ENCODE measurements at regions not wholly inside any gene's neighbourhood (a gene's known extent, or its start where the extent isn't known, plus 50 kb on each side); places are given as distances from the start of the nearest gene placed in this dataset.

DNA sequence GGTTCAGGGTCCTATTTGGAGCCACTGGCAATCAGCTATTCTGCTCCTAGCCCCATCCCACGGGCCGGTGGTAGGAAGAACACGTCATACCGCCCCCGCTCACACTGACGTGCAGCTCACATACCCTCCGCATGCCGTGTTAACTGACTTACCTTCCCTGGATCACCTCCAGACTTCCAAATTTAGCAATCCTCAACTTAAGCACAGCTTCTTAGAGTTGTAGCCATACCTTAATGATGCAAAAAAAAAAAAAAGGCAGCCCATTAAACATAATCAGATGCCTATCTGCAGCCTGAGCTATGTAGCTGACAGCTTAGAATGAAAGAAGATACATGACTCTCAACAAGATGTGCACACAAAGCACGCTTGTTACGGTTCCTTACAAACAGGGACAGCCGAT, 93.0 kb downstream of the IRX2 start:
- DNase-seq (ENCODE audit: low spot score), result no peak

DNA sequence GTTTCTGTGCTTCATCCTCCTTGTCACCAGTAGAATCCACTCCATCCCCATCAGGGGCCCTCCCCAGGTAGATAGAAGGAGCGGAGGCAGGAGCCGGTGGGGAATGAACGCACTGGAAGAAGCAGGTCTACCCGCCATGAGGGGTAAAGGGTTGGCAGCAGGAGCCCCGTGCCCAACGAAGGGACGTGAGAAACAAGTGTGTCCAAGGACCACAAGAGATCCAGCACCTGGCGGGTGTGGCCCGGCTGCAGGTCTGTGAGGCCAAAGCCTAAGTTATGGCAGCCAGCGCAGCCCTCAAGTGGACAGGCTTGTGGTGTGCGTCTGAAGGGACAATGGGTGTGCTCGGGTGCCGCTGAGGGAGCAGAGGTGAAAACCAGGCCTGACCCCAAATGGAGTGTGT, 94.3 kb downstream of the IRX2 start:
- no peak for DNase-seq (ENCODE audit: low spot score)

DNA sequence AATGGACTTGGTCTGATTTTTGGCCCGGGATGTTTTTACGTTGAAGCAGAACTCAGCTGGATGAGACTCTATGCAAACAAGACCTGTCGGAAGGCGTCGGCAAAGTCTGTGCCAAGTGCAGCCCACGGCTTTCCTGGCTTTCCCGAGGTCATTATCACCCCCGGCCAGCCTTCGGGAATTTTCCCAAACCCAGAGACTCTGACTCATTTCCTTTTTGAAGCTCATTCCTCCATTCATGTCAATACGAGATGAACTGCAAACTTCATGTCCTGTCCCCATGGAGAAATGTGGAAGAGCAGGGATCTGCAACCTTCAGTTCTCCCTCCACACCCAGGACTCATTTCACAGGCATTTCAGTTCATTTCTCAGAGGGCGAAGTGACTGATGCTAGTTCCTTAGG, 95.3 kb downstream of the IRX2 start:
- DNase-seq (ENCODE audit: low spot score), result no peak

DNA sequence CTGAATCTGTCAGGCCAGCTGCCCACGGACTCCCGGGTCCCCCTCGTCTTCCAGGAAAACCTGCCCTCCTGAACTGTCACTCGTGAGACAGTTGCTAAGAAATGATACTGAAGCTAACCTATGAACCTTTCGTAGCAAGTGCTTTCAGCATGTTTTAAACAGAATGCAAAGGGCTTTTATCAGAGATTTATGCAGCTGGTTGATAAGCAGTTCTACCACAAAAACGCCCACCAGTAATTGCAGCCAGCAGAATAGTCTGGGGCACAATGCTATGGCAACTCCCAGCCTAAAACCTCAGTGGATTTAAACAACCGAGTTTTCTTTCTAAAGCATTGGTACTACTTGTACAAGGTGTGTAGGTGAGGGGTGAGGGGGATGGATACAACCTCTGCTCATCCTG, 97.5 kb downstream of the IRX2 start:
- DNase-seq (ENCODE audit: low spot score), result no peak

DNA sequence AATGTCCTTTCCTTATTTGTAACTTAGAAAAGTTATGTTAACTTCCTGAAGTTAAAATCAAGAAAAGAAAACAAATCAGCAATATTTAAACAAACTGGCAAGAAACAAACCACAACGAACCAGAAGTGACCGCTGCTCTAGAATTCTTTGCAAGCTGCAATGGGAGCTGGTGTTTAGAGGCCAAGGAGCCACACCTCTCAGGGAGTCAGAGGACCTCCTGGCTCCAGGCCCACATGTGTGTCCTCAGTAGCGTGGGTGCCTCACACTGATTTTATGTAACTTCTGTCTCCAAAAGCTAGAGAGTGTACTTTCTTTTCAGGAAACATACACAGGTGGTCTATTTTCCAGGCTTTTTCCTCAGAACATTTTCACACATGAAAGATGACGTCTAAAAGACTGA, 100.4 kb downstream of the IRX2 start:
- no peak for DNase-seq (ENCODE audit: low spot score)

DNA sequence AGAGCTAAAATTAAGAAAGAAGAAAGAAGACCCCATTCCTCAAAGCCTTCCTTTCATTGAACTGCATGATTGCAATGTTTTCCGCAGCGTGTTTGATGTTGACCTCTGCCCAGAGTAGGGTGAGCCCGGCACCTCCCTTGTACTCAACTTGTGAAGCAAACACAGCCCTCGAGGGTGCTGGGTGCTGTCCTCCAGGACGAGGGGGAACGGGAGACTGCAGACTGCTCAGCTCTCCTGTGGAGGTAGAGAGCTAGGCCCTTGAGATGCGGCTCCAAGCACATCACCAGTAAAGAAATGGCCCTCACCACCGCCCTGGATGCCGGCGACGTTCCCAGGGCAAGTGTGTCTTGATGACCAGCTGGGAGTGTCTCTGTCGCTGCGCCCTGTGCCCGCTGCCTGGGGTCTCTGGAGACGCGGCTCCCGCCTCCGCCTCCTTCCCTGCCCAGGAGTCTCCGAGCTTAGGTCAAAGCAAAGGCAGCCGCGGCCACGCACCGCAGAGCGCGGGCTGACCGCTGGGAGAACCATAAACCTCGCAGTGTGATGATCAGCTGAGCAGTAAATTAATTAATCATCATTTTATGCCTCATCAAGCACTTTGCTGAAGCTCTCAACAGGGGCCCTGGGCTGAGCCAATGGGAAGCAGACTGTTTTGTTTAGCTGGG, 108.7 kb downstream of the IRX2 start:
- no peak for DNase-seq (ENCODE audit: low spot score)

DNA sequence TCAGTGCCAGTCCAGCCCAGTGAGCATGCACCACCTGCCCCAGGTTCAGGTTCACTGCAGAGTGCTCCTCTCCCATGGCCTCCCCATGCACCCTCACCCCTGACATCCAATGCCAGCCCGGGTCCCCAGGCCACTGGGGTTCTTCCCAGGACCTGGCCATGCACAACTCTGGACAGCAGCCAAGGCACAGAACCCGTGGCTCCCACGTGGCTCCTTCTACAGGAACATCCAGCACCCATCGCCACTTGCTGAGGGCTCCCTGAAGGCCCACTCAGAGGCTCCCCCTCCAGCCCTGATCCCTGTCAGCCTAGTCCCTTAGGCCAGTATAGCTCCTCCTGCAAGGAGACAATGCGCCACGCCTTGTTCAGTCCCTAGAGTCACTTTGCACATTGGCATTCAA, 110.8 kb downstream of the IRX2 start:
- DNase-seq (ENCODE audit: low spot score), result no peak

DNA sequence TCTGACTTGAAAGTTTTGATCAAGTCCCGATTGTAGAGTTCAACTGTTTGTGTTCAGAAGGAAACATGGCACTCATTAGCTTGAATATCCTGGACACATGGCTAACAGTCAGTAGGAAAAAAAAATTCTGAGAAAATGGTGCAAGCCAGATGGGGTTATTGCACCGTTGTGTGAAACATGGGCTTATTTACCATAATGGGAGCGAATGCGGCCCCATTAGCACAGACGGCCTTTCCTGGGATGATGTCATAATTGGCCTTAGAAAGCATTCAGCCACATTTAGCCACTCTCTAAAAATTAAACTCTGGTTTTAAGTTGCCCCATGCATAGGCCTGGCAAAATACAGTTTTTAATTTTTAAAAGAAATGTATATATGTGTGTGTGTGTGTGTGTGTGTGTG, 112.1 kb downstream of the IRX2 start:
- no peak for DNase-seq (ENCODE audit: low spot score)

DNA sequence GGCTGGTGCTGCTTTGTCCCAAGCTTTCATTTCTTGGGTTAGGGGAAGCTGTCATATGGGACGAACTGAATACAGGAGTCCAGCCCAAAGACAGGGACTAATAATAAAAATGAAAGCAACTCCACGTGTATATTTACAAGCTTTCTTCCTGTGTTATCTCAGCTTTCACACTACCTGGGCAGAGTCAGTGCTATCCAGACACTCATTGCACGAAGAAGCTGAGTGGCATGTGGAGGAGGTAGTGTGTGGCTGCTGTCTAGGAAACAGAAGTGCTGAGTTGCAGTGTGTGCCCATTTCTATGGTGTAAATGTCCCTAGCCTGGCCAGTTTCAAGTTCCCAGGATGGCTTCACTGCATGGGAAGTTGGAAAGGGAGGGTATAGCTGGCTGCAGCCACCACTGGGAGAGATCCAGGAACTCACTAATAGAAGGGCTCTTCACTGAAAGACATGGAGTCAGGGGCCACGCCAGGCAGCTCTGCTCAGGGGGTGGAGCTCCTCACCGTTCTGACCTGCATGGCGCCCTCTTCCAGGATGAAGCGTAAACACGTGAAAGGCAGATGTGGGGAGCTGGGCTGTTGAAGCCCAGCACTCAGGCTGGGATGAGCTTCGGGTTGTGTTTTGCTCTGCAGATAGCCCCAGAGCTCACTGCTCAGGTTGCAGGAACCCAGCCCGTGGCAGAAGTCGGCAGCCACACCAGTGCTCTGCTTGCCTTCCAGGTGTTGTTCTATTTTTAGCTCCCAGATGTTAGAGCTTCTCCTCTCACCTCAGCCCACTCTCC, 116.9 kb downstream of the IRX2 start:
- DNase-seq (ENCODE audit: low spot score), result no peak

DNA sequence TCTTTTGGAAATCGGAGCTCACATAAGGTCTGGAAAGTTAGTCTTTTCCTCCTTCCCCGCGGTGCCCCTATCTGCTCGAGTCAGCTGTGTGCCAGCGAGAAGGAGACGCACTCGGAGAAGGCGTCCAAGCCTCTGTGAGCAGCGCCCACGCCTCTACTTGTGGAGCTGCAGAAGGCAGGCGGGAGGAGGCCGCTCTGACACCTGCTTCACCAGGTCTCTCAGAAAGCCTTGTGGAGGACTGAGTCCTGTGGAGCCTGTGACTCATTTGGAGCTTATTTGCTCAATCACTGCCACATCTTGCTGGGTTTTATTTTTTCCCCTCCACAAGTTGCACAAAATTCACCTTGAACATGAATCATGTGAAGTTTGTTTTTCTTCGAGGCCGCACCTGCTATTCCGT, 117.5 kb downstream of the IRX2 start:
- DNase-seq (ENCODE audit: low spot score), result no peak

DNA sequence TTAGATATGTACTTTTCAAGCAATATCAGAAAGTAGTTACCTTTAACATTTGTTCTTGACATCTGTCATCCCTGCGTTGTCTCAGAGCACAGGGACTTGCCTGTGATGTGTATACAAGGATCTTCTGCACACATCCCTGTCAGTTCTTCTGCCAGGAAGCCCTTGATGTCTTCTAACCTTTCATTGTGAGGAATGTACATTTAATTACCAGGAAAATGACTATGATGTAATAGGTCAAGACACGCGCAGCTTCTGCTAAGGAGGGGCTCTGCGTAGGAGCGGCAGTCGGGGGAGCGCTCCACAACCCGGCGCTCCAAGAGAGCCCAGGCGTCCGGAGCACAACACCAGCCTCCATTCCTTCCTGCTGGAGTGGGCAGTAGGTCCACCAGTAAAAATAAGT, 119.7 kb downstream of the IRX2 start:
- no peak for DNase-seq (ENCODE audit: low spot score)

DNA sequence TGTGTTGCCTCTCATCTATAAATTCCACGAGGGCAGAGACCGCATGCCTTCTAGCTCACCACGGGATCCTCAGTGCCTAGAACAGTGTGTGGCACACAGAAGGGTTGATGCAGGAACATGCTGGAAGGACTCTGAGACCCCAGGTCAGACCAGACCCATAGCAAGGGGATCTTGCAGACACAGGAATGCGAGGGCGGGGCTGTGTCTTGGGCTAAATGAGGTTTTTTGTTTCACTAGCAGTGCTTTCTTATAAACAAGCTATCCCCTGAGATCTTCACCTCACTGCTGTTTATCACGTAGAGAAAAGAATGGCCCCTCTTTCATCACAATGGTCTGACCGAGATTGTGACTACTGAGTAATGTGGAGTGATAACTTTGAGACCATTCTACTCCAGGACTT, 122.4 kb downstream of the IRX2 start:
- DNase-seq (ENCODE audit: low spot score), result no peak

DNA sequence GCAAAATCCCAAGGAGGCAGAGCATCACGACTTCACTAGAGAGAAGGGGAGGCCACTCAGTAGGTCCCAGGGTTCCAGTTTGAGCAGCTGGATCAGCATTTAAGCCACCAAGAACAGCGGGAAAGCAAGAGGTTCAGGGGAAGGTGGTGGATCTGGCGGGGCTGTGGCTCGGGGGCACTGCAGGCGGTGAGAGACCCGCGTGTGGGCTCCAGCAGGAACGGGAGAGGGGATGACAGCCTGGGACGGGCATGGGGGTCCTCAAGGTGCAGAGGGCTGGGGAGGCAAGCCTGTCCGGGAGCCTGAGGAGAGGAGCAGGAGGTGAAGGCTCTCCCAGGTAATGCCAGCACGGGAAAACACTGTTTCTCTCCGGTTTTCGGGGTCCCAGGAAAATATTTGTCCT, 123.6 kb downstream of the IRX2 start:
- DNase-seq (ENCODE audit: low spot score), result no peak

DNA sequence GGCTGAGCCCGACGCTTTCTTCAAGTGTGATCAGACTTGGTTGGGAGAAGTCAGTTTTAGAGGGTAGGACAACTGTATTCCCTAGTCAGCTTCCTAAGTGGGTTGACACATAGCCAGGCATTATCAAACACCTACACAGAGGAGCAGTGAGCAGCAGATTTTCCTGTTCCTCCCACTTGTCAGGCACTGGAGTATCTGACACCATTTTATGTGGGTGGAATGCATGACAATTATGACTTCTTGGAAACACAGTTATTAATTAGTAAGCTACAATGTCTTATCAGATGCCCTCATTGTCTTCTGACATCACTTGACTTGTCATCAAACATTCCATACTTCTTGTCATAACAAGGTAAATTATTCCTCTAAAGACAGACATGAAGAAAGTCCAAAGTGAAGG, 124.9 kb downstream of the IRX2 start:
- DNase-seq (ENCODE audit: low spot score), result no peak

DNA sequence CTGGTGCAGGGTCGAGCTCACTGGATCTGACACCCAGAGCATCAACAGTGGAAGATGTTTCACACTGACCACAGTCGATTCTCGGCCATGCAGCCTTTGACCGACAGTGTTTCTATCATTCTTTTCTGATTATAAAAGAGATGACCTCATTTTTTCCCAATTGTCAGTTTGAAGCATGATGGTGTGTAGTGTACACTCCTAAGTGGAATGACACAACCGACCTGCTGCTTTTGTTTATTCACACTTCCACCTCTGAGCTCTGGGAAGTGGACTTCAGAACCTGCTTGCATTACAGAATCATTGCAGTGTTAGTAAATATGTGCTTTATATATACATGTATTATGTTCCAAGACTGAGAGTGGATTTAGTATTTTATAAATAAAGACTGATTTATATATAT, 128.6 kb downstream of the IRX2 start:
- no peak for DNase-seq (ENCODE audit: low spot score)

DNA sequence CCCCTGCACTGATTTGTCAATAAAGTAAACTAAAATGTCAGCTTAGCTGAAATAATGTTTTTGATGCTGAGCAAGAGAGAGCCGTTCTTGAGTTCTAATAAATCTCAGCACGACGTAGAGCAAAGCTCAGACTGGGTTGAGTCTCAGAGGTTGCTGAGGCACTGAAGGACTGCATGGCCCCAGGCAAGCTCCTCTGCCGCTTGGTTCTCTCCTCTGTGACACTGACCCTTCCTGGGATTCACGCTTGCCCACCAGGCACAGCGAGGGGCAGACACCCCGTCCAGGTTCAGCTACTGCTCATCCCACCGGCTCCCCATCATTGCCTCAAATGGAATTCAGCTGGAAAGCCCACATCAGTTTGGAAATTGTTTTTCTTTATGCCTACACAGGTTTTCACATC, 129.8 kb downstream of the IRX2 start:
- DNase-seq (ENCODE audit: low spot score), result no peak

DNA sequence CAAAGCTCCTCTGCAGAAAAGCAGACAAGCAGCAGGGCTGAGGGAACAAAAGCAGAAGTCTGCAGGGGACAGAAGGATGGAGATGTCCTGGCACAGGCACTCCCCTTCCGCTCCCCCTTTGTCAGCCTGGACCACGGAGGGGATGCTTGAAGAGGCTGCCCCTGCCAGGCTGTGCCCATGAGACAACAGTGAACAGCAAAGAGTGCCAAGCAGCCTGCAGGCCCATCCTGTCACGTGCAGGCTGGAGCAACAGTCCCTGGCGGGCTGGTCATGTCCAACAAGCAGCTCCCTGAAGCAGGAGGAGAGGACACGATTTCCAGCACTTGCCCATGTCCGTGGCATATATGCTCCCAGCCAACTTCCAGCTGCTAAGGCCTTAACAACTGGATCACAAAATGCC, 132.3 kb downstream of the IRX2 start:
- DNase-seq (ENCODE audit: low spot score), result no peak

DNA sequence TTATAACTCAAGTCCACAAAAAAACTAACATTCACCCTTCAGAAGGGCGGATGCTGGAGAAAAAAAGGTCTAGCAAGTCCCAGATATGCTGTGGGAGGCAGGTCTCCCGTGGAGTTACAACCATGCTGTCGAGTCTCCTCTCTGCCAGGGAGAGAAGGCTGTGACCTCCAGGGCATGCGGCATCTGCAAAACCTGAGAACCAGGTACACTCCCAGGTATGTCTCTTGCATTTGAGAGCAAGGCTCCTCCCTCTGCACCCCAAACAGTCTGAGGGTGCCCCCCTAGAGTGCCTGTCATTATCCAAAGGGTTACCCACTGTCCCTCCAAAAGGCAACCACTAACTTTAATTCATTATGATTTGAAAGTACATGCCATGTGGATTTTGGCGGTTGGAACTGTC, 134.0 kb downstream of the IRX2 start:
- no peak for DNase-seq (ENCODE audit: low spot score)

DNA sequence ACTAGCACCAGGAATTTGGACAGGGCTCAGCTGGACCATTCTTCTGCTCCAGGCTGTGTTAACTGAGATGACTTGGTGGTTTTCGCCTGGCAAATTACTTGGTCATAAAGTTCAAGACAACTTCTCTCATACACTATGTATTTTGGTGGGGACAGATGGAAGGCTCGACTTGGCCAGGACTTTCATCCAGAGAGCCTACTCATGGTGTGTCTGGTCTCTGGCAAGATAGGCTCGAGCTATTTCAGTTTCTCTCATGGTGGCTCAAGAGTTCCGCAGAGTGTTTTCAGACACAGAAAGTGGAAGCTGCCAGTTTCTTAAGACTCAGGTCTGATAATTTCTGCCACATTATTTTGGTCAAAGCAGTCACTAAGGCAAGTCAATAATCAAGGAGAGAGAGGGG, 135.6 kb downstream of the IRX2 start:
- no peak for DNase-seq (ENCODE audit: low spot score)

DNA sequence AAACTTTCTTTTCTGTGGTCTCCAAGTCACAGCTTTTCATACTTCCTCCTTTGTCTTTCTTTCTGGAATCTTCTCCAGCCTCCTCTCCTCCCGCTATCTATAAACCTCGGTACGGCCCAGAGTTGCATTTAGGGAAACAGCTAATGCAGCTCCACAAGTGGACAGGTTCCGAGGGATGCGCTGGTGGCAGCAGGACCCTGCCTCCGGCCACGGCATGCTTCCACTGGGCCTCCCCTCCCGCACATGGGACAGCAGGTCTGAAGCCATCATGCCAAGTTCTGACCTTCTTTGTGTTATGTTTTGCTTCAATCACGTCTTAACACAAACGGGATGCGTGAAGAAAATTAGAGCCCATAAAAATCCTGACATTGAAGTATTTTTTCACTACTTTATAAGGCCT, 136.9 kb downstream of the IRX2 start:
- DNase-seq (ENCODE audit: low spot score), result no peak

DNA sequence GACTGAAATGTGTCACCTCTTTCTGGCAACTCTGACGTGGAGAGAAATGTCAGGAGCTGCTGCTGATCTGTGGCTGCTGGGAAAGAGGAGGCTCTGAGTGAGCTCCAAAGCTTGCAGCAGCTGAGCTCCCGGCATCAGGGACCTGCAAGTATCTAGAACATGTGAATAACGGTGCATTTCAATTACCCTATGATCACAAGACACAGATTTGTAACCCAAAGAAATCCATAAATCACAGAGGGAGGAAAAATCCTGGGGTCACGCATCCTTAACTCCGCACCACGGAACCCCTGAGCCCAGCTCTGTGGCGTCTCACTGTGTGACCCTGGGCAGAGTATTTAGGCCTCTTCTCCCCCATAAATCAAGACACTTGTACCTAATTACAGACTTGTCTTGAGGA, 139.8 kb downstream of the IRX2 start:
- no peak for DNase-seq (ENCODE audit: low spot score)

DNA sequence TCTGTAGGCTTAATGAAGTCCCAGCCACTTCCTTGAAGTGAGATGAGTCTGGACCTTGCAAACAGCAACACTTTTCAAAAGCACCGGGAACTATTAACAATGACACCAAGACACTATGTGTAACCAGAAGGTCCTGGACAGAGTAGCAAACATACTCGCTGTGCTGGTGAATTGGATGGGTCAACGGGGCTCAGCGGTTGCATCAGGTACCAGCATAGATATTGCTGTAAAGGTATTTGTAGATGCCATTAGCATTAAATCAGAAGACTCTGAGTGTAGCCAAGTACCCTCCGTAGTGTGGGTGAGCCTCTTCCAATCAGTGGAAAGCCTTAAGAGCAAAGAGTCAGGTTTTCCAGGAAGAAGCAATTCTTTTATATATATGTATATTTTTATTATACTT, 140.5 kb downstream of the IRX2 start:
- no peak for DNase-seq (ENCODE audit: low spot score)

DNA sequence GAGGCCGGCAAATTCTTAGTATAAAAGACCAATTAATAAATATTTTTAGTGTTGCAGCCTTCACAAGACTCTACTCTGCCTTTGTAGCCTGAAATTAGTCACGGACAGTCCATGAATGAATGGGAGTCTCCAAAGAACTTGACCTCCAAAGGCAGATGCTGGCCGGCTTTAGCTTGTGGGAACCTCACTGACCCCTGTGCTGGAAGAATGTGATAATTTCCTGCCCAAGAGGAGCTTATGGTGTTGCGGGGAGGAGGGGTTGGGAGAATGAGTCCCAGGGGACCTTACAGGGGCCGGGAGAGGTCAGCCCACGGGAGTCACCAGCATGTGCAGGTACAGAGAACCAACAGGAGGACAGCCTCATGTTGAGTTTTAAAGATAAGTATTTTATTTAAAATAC, 143.1 kb downstream of the IRX2 start:
- DNase-seq (ENCODE audit: low spot score), result no peak

DNA sequence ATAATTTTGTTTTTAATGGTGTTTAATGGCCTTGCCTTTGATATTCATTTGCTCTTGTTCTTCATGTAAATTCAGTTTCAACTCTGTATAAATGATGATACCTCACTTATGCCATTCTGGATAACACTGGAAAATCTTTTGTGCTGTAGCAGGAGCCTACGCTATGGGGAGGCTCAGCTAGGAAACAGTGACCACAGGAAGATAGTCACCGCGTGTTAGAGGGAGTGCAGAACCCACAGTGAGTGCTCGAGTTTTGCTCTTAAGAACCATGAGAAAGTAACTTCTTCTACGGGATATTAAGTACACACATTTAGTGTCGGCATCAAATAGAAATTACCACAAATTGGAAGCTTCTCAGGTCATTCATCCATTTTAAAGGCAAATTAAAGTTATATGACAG, 143.9 kb downstream of the IRX2 start:
- no peak for DNase-seq (ENCODE audit: low spot score)
